Left lung (tissue), 4 donors: ENCODE measurements at regions not wholly inside any gene's neighbourhood (a gene's known extent, or its start where the extent isn't known, plus 50 kb on each side); places are given as distances from the start of the nearest gene placed in this dataset.
A peak's percentile ranks its signal among the peaks of the same experiment; 100 is the strongest.

Experiments
- ATAC-seq: fragments of 200-7000 bp; cut with Tn5 transposase; one replicate; pipeline ENCODE4 v1.9.1; 2020; ENCODE audit warnings: moderate library complexity
- DNase-seq, 4 donors: peaks; one replicate each; pipeline ENCODE4 v3.0.0-alpha.2; 2013 to 2020
- H3K27ac ChIP-seq, 2 donors: fragments of 200-600 bp; sonication (generic) in 1 of 2; one replicate each; pipeline versions ENCODE4 v1.5.0 to v1.8.0; 2020 to 2021
- H3K27me3 ChIP-seq, 2 donors: fragments of 200-600 bp; sonication (generic) in 1 of 2; one replicate each; pipeline versions ENCODE4 v1.5.0 to v1.8.0; 2020 to 2021
- H3K36me3 ChIP-seq, 2 donors: fragments of 200-600 bp; sonication (generic) in 1 of 2; one replicate each; pipeline versions ENCODE4 v1.5.0 to v1.8.0; 2020 to 2021
- H3K4me1 ChIP-seq, 2 donors: fragments of 200-600 bp; one replicate each; pipeline ENCODE4 v1.8.0; 2021
- H3K4me3 ChIP-seq, 2 donors: fragments of 200-600 bp; sonication (generic) in 1 of 2; one replicate each; pipeline versions ENCODE4 v1.5.0 to v1.8.0; 2020 to 2021; ENCODE audit warnings: mild to moderate bottlenecking in 1 of 2
- H3K9me3 ChIP-seq, 2 donors: fragments of 200-600 bp; sonication (generic) in 1 of 2; one replicate each; pipeline versions ENCODE4 v1.5.0 to v1.8.0; 2020 to 2021
- intact Hi-C, 2 donors: fragments of 100-400 bp; cut with DNase I; formaldehyde crosslinking; loops; one replicate each; pipeline versions ENCODE4 v1.11.2 to v1.14.2; 2022
- TF ChIP-seq, protein P1 (sequence below), 2 donors: fragments of 200-600 bp; sonication (generic) in 1 of 2; IDR thresholded peaks; one replicate each; pipeline versions ENCODE4 v1.5.0 to v1.8.0; 2021; ENCODE audit warnings: antibody characterized with exemption in 2 of 2
- donor health status: DM: no; HTN: yes; CAD: no.
- donor health status: DM: no; HTN: no; CAD: no.

DNA sequence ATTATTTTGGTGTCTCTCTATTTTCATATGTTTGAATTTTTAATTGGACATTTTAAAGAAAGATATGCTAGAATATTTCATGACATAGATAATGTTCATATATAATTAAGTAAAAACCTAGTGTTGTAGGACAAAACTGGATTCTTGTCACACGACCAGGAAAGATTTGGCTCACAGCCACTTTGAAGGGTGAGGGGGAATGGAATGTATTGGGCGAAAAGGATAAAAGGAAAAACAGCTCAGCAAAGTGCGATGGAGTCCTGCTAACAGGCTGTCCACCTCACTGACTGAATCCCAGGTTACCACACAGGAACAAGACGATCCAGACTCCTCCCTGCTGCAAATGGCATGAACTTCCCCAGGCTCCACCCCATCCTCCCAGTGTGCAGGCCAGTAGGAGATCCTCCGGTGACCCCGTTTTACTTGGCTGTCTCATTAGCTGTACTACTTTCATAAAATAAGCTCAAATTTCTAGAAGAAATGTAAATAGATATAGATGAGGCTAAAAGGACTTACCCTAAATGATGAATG lies 186.2 kb downstream of the CD47 start:
- no peak for DNase-seq
- H3K4me3 ChIP-seq: no peak overlapping the region

DNA sequence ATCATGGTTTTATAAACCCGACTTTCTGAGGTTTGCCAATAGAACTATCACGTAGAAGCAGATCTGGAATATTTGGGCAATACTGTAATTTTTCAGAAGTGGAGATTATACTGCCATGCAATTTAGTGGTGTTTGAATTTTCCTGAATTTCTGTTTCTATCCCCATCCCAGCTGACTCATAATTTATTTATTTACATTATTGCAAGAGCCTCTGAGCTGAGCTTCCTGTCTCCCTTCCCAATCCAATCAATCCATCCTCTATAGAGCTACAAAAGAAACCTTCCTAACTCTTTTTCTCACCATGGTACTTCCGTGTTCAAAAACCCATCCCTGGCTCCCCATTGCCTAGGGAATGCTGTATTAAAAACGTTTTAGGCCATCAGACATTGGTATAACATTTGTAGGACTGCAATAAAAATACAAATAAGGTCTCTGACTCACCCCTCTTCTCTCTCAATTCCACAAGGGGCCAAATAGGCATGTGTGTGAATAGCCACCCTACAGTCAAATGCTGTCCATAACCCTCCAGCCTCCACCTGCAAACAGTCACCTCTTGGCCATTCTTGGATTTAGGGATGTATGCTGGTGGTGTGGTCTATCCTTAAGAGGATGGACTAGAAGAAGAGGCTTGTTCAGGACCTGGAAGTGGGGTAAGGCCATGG lies 190.7 kb downstream of the CD47 start:
- Histone ChIP-seq H3K27me3 (no peaks in the 10 kb centered on the region), H3K9me3 (no peaks in the 10 kb centered on the region), H3K36me3 (no peaks in the 10 kb centered on the region), H3K4me3 (no peak overlapping the region), H3K27ac (no peak overlapping the region), H3K4me1 (no peaks in the 10 kb centered on the region)
- ATAC-seq (no peak), DNase-seq (no peak)
- TF ChIP-seq, protein P1, sequence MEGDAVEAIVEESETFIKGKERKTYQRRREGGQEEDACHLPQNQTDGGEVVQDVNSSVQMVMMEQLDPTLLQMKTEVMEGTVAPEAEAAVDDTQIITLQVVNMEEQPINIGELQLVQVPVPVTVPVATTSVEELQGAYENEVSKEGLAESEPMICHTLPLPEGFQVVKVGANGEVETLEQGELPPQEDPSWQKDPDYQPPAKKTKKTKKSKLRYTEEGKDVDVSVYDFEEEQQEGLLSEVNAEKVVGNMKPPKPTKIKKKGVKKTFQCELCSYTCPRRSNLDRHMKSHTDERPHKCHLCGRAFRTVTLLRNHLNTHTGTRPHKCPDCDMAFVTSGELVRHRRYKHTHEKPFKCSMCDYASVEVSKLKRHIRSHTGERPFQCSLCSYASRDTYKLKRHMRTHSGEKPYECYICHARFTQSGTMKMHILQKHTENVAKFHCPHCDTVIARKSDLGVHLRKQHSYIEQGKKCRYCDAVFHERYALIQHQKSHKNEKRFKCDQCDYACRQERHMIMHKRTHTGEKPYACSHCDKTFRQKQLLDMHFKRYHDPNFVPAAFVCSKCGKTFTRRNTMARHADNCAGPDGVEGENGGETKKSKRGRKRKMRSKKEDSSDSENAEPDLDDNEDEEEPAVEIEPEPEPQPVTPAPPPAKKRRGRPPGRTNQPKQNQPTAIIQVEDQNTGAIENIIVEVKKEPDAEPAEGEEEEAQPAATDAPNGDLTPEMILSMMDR (IDR thresholded peaks at IDR 0.05): no peak
- intact Hi-C loops: no loop called here

More for the DNA sequence above, 186.2 kb downstream of the CD47 start:
- Histone ChIP-seq H3K36me3 (no peaks in the 10 kb centered on the region), H3K27ac (no peak overlapping the region), H3K9me3 (no peaks in the 10 kb centered on the region), H3K27me3 (no peaks in the 10 kb centered on the region), H3K4me1 (no peaks in the 10 kb centered on the region)
- peak; percentile 25 for ATAC-seq
- TF ChIP-seq, protein P1 (IDR thresholded peaks at IDR 0.05): no peak
- intact Hi-C loops: no loop called here

DNA sequence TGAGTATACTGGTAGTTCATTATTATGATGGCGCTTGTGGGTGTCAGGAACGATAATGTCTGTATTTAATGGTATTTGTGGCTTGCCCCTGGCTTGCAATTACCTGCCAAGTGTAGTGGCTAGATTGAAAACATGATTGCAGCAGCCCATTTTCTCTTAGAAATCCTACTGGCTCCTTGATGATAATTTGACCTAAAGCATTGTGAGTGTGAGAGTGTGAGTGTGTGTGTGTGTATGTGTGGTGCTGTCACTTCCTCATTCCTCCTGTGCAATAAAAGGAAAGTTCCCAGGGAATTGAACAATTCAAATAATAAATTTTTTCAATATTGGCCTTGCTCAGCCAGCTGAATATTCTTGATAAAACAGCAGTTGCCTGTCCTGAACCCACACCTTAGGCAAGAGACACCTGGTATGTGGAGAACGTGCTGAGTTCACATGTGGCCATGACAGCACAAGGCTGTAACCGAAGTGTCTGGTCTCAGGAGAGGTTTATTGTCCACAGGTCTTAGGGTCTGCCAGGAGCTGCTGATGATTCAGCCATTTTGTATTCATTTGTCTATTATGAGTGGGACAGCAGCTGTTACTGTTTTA lies 193.3 kb downstream of the CD47 start:
- TF ChIP-seq, protein P1 (IDR thresholded peaks at IDR 0.05): no peak
- Histone ChIP-seq H3K27ac (no peak overlapping the region), H3K9me3 (no peaks in the 10 kb centered on the region), H3K36me3 (no peaks in the 10 kb centered on the region), H3K27me3 (peaks cover 0 to 6% of the 10 kb centered on the region in 2 donors), H3K4me3 (no peak overlapping the region), H3K4me1 (no peaks in the 10 kb centered on the region)
- intact Hi-C loops: no loop called here
- DNase-seq: no peak
- ATAC-seq: no peak

DNA sequence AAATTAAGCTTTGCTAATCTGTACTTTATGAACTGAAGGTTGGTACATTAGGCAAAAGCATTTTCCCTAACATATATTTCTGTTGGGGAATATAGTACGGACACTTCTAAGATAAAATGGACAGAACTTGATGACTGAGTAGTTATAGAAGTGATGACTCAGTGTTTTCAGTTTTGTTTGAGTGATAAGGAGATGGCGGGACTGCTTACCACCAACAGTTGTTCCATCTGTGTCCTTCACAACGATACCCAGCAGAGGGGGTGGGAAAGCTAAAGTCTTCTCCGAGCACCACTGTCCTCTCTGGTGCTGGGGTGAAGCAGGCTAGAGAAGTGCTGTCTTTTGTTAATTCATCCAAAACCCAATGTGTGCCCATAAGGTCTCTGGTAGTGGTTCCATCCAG lies 195.8 kb downstream of the CD47 start:
- peaks cover 0 to 6% of the 10 kb centered on the region in 2 donors for H3K27me3 ChIP-seq
- H3K9me3 ChIP-seq: no peaks in the 10 kb centered on the region
- intact Hi-C loops: no loop called here
- H3K4me3 ChIP-seq: no peak overlapping the region
- TF ChIP-seq, protein P1 (IDR thresholded peaks at IDR 0.05): no peak
- H3K27ac ChIP-seq: no peak overlapping the region
- ATAC-seq: no peak
- no peaks in the 10 kb centered on the region for H3K4me1 ChIP-seq
- no peak for DNase-seq
- no peaks in the 10 kb centered on the region for H3K36me3 ChIP-seq

DNA sequence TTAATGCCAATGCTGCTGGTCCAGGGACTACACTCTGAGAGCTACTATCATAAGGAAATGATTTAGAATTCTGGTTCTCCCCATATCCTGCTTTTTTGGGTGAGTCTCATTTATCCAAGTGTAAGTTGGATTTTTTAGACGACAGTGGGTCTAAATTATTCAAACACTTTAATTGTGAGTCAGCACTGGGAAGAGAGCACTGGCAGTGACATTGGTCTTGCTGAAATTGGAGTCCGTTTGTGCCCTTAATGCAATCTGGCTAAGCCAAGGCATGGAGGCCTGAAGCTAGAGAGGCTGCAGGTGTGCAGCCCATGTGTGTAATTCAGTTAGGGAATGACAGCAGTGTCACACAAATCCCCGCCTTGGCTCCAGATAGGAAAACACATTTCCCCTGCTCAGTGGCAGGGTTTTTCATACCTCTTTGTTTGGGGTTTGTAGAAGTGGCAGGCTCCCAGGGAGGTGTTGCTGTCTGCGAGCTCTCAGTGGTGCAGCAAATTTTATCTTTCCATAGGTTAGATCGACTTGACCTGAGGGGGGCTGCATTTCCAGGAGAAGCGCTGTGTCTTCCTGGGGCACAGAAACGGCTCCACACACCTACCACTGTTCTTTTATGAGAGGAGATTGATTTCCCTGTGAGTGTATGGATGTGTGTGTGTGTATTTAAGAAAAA lies 197.7 kb downstream of the CD47 start:
- TF ChIP-seq, protein P1 (IDR thresholded peaks at IDR 0.05): no peak
- Histone ChIP-seq H3K4me3 (no peak overlapping the region), H3K4me1 (no peaks in the 10 kb centered on the region), H3K36me3 (no peaks in the 10 kb centered on the region), H3K27ac (no peak overlapping the region), H3K9me3 (peaks cover 0 to 6% of the 10 kb centered on the region in 2 donors), H3K27me3 (peaks cover 0 to 6% of the 10 kb centered on the region in 2 donors)
- intact Hi-C loops: no loop called here
- DNase-seq (no peak), ATAC-seq (no peak)
